ENCODE measurements at regions not wholly inside any gene's neighbourhood (a gene's known extent, or its start where the extent isn't known, plus 50 kb on each side); places are given as distances from the start of the nearest gene placed in this dataset.
A peak's percentile ranks its signal among the peaks of the same experiment; 100 is the strongest.

DNA sequence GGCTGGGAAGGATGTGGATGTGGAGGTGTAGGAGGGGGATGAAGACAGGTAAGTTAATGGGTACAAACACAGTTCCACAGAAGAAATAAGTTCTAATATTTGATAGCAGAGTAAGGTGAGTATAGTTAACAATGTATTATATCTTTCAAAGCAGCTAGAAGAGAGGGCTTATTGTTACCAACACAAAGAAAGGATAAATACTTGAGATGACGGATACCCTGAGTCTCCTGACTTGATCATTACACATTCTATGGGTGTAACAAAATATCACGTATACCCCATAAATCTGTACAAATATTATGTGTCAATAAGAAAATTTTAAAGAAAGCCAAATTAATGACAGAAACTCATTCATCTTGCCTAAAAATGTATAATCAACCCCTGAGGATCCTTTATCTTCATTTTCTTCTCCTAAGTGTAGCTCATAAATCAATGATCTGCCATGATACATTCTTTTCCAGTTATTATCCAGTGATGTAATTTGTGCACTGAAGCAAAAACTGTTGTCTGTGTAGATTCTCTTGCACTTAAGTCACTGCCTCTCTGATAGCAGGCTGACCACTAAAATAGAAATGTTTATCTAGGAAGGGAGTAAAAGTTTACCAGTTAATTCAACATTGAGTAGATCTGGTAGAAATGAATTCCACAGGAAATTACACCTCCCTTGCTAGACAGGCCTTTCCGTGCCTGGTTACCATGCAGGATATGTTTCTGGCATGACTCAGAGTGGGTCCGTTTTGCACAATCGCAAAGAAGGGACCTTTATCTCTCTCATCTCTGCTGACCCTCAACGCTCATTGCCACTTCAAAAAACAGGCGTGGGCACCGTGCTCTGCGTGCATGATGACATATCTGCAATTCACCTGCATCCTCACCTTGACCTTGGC, 249.7 kb upstream of the NCKAP5 start:
- H3K27me3 ChIP-seq (ENCODE audit: insufficient read depth, low read length), result no peaks in the 10 kb centered on the region
- H3K4me1 ChIP-seq (ENCODE audit: insufficient read depth, low read length), result peaks cover 47% of the 10 kb centered on the region
- H3K36me3 ChIP-seq (ENCODE audit: insufficient read depth, low read length), result no peaks in the 10 kb centered on the region
- H3K79me2 ChIP-seq (ENCODE audit: insufficient read depth, low read length), result no peaks in the 10 kb centered on the region
- H4K20me1 ChIP-seq (ENCODE audit: insufficient read depth, low read length), result no peaks in the 10 kb centered on the region
- TF ChIP-seq, protein P1, sequence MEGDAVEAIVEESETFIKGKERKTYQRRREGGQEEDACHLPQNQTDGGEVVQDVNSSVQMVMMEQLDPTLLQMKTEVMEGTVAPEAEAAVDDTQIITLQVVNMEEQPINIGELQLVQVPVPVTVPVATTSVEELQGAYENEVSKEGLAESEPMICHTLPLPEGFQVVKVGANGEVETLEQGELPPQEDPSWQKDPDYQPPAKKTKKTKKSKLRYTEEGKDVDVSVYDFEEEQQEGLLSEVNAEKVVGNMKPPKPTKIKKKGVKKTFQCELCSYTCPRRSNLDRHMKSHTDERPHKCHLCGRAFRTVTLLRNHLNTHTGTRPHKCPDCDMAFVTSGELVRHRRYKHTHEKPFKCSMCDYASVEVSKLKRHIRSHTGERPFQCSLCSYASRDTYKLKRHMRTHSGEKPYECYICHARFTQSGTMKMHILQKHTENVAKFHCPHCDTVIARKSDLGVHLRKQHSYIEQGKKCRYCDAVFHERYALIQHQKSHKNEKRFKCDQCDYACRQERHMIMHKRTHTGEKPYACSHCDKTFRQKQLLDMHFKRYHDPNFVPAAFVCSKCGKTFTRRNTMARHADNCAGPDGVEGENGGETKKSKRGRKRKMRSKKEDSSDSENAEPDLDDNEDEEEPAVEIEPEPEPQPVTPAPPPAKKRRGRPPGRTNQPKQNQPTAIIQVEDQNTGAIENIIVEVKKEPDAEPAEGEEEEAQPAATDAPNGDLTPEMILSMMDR (IDR thresholded peaks at IDR 0.05; ENCODE audit: extremely low read depth, low read depth, low read length), result no peak
- H3K4me2 ChIP-seq (ENCODE audit: insufficient read depth, low read length), result peak overlapping the region; percentile 45
- H3K9me3 ChIP-seq (ENCODE audit: low read depth, low read length), result no peaks in the 10 kb centered on the region
- peak; percentile 88 for DNase-seq (ENCODE audit: insufficient read length, low spot score, missing footprints)
- H3K27ac ChIP-seq (ENCODE audit: low read depth, low read length), result peak overlapping the region; percentile 97
- peak overlapping the region; percentile 20 for H2AFZ ChIP-seq (ENCODE audit: low read length)
- H3K4me3 ChIP-seq (ENCODE audit: insufficient read depth, low read length), result no peak overlapping the region

DNA sequence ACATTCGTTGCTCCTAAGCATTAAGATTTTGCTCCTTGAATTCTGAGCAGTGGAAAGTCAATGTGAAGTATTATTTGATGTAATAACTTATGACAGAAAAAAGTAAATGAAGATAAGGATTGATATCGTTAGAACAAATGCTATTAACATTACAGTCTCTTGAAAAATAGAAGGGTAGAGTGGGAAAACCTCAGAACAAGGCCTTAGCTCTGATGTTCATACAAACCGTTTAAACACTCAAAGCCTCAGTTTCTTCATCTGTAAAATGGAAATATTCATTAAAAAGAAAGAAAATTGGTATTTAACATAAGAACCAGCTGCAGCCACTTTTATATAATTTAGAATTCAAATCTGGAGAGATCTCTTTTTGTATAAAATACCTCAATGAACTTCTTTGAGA, 250.4 kb upstream of the NCKAP5 start:
- no peak overlapping the region for H3K4me3 ChIP-seq (ENCODE audit: insufficient read depth, low read length)
- peak overlapping the region; percentile 45 for H3K4me2 ChIP-seq (ENCODE audit: insufficient read depth, low read length)
- H2AFZ ChIP-seq (ENCODE audit: low read length), result no peak overlapping the region
- DNase-seq (ENCODE audit: insufficient read length, low spot score, missing footprints), result no peak
- no peaks in the 10 kb centered on the region for H3K27me3 ChIP-seq (ENCODE audit: insufficient read depth, low read length)
- no peaks in the 10 kb centered on the region for H3K9me3 ChIP-seq (ENCODE audit: low read depth, low read length)
- H4K20me1 ChIP-seq (ENCODE audit: insufficient read depth, low read length), result no peaks in the 10 kb centered on the region
- no peaks in the 10 kb centered on the region for H3K36me3 ChIP-seq (ENCODE audit: insufficient read depth, low read length)
- no peaks in the 10 kb centered on the region for H3K79me2 ChIP-seq (ENCODE audit: insufficient read depth, low read length)
- TF ChIP-seq, protein P1 (IDR thresholded peaks at IDR 0.05; ENCODE audit: extremely low read depth, low read depth, low read length), result no peak
- H3K27ac ChIP-seq (ENCODE audit: low read depth, low read length), result peak overlapping the region; percentile 97
- peaks cover 39% of the 10 kb centered on the region for H3K4me1 ChIP-seq (ENCODE audit: insufficient read depth, low read length)

DNA sequence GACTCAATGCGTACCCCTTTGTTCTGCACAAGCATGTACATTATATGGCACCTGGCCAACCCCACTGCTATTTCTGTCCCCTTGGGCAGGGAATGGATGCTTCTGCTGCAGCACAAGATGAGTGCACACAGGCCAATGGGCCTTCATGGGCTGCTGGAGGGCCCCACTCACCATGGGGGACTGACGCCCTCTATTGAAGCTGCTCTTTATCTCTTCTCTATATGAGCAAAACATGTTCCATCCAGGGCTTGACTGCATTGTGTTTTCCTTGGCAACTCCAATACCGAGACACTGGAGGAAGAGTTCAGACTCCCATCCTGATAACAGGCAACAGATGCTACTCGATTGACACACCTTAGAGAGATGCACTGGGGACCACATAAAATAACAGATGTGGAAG, 251.6 kb upstream of the NCKAP5 start:
- Histone ChIP-seq H3K9me3 (ENCODE audit: low read depth, low read length) (no peaks in the 10 kb centered on the region), H3K79me2 (ENCODE audit: insufficient read depth, low read length) (no peaks in the 10 kb centered on the region), H4K20me1 (ENCODE audit: insufficient read depth, low read length) (no peaks in the 10 kb centered on the region), H3K4me1 (ENCODE audit: insufficient read depth, low read length) (peaks cover 37% of the 10 kb centered on the region), H2AFZ (ENCODE audit: low read length) (no peak overlapping the region), H3K27ac (ENCODE audit: low read depth, low read length) (peak overlapping the region; percentile 97), H3K27me3 (ENCODE audit: insufficient read depth, low read length) (no peaks in the 10 kb centered on the region), H3K4me3 (ENCODE audit: insufficient read depth, low read length) (no peak overlapping the region), H3K36me3 (ENCODE audit: insufficient read depth, low read length) (no peaks in the 10 kb centered on the region), H3K4me2 (ENCODE audit: insufficient read depth, low read length) (no peak overlapping the region)
- TF ChIP-seq, protein P1 (IDR thresholded peaks at IDR 0.05; ENCODE audit: extremely low read depth, low read depth, low read length), result peak; percentile 16
- no peak for DNase-seq (ENCODE audit: insufficient read length, low spot score, missing footprints)

DNA sequence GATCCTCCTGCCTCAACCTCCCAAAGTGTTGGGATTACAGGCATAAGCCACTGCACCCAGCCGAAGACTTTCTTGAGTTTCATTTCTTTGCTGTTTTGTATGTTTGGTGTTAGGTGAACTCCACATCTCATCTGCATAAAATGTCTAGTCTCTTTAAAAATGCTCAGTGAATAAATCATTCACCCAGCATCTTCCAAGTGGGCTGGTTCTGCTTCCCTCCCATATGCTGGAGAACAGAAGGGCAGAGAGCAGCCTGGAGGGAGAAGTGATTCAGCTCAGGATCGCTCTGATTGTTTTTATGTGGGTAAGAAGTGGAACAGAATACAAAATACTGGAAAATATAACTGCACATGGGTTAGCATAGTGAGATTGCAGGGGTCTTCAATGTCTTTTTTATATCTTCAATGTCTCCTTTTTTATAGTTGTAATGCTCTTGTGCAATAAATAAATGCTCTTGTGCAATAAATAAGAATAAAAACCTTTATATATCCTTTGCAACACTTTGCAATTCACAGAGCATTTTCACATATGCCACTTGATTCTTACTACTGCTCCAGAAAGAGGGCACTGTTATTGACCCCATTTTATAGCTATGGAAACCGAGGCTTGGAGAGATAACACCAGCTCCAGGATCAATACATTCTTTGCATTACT, 253.0 kb upstream of the NCKAP5 start:
- Histone ChIP-seq H3K9me3 (ENCODE audit: low read depth, low read length) (no peaks in the 10 kb centered on the region), H4K20me1 (ENCODE audit: insufficient read depth, low read length) (no peaks in the 10 kb centered on the region), H3K4me3 (ENCODE audit: insufficient read depth, low read length) (no peak overlapping the region), H3K27ac (ENCODE audit: low read depth, low read length) (peak overlapping the region; percentile 25), H3K27me3 (ENCODE audit: insufficient read depth, low read length) (no peaks in the 10 kb centered on the region), H3K4me1 (ENCODE audit: insufficient read depth, low read length) (peaks cover 37% of the 10 kb centered on the region), H2AFZ (ENCODE audit: low read length) (no peak overlapping the region), H3K4me2 (ENCODE audit: insufficient read depth, low read length) (peak overlapping the region; percentile 10), H3K36me3 (ENCODE audit: insufficient read depth, low read length) (no peaks in the 10 kb centered on the region), H3K79me2 (ENCODE audit: insufficient read depth, low read length) (no peaks in the 10 kb centered on the region)
- no peak for DNase-seq (ENCODE audit: insufficient read length, low spot score, missing footprints)
- TF ChIP-seq, protein P1 (IDR thresholded peaks at IDR 0.05; ENCODE audit: extremely low read depth, low read depth, low read length), result no peak
